Mammary epithelial cell (primary cell): ENCODE measurements at regions not wholly inside any gene's neighbourhood (a gene's known extent, or its start where the extent isn't known, plus 50 kb on each side); places are given as distances from the start of the nearest gene placed in this dataset.

Source experiments
- CTCF ChIP-seq, 2 donors: IDR thresholded peaks in 1 of 2; conservative IDR thresholded peaks in 1 of 2; 2 replicates each; pipeline ENCODE4 v1.5.1; 2011 to 2012; ENCODE audit warnings: inconsistent platforms in 2 of 2, low read length in 2 of 2, mild to moderate bottlenecking in 2 of 2, control low read depth in 1 of 2, low read depth in 1 of 2; ENCODE audit not compliant: insufficient read depth in 1 of 2; ENCODE audit errors: extremely low read depth in 1 of 2
- EZH2 ChIP-seq: IDR thresholded peaks from 2 replicates; pipeline ENCODE4 v1.6.1; 2012; ENCODE audit warnings: low read length, inconsistent platforms, borderline replicate concordance

GRCh38 chr3:159896543-159896942 is 92.1 kb upstream of the IL12A start:
- TF ChIP-seq CTCF (conservative IDR thresholded peaks at IDR 0.05 in 1 of 2, IDR thresholded peaks at IDR 0.05 in 1 of 2; ENCODE audit: extremely low read depth in 1 of 2, insufficient read depth in 1 of 2, low read depth in 1 of 2, low read length in 2 of 2) (no peak), EZH2 (no peak)
